Calu3 (cell line): ENCODE measurements at regions not wholly inside any gene's neighbourhood (a gene's known extent, or its start where the extent isn't known, plus 50 kb on each side); places are given as distances from the start of the nearest gene placed in this dataset.

ENCODE experiments used
- BruUV-seq: library from RNA; stranded (reverse); fragments of 400-500 nt; replicated peaks from 2 replicates; lab custom pipeline; 2021; lab: Mats Ljungman, UMichigan
- CTCF ChIA-PET: fragments of 300-600 bp; sonication (Branson Sonifier 250); formaldehyde crosslinking; loops from one replicate; lab custom pipeline; 2022; ENCODE audit warnings: antibody characterized with exemption; lab: Charles Lee
- DNase-seq: peaks from one replicate; pipeline ENCODE4 v3.0.0; 2022
- H3K27ac Mint-ChIP-seq: one replicate; pipeline ENCODE4 v1.8.0; 2022; ENCODE audit warnings: mixed read lengths; ENCODE audit not compliant: unreplicated experiment
- H3K27me3 Mint-ChIP-seq: one replicate; pipeline ENCODE4 v1.8.0; 2022; ENCODE audit warnings: mixed read lengths; ENCODE audit not compliant: unreplicated experiment
- H3K36me3 Mint-ChIP-seq: one replicate; pipeline ENCODE4 v1.8.0; 2022; ENCODE audit warnings: mild to moderate bottlenecking, moderate library complexity, mixed read lengths; ENCODE audit not compliant: insufficient read depth, unreplicated experiment
- H3K4me1 Mint-ChIP-seq: one replicate; pipeline ENCODE4 v1.8.0; 2022; ENCODE audit warnings: mild to moderate bottlenecking, low read depth, mixed read lengths; ENCODE audit not compliant: unreplicated experiment
- H3K4me3 Mint-ChIP-seq: one replicate; pipeline ENCODE4 v1.8.0; 2022; ENCODE audit warnings: mild to moderate bottlenecking, low read depth, moderate library complexity, mixed read lengths; ENCODE audit not compliant: unreplicated experiment
- H3K9me3 Mint-ChIP-seq: one replicate; pipeline ENCODE4 v1.8.0; 2022; ENCODE audit warnings: low read depth, mixed read lengths; ENCODE audit not compliant: unreplicated experiment
- intact Hi-C: fragments of 100-400 bp; cut with micrococcal nuclease; formaldehyde crosslinking; loops from one replicate; pipeline ENCODE4 v1.10.0; 2022; ENCODE audit not compliant: unreplicated experiment
- TF ChIP-seq, protein P1 (sequence below): fragments of 200-600 bp; IDR thresholded peaks from one replicate; pipeline ENCODE4 v1.8.0; 2022; ENCODE audit warnings: antibody characterized with exemption; ENCODE audit not compliant: unreplicated experiment

GRCh38 chr4:131026771-131027170 is 1930.8 kb downstream of the C4orf33 start:
- Mint-ChIP-seq H3K4me3 (no peak overlapping the region), H3K27me3 (no peaks in the 10 kb centered on the region), H3K4me1 (no peaks in the 10 kb centered on the region), H3K27ac (no peak overlapping the region), H3K36me3 (no peaks in the 10 kb centered on the region), H3K9me3 (no peaks in the 10 kb centered on the region)
- no peak for DNase-seq
- CTCF ChIA-PET, result no interaction called here
- intact Hi-C loops, result no loop called here
- TF ChIP-seq, protein P1, sequence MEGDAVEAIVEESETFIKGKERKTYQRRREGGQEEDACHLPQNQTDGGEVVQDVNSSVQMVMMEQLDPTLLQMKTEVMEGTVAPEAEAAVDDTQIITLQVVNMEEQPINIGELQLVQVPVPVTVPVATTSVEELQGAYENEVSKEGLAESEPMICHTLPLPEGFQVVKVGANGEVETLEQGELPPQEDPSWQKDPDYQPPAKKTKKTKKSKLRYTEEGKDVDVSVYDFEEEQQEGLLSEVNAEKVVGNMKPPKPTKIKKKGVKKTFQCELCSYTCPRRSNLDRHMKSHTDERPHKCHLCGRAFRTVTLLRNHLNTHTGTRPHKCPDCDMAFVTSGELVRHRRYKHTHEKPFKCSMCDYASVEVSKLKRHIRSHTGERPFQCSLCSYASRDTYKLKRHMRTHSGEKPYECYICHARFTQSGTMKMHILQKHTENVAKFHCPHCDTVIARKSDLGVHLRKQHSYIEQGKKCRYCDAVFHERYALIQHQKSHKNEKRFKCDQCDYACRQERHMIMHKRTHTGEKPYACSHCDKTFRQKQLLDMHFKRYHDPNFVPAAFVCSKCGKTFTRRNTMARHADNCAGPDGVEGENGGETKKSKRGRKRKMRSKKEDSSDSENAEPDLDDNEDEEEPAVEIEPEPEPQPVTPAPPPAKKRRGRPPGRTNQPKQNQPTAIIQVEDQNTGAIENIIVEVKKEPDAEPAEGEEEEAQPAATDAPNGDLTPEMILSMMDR, result no peak
- no TSS peak for BruUV-seq

- TF ChIP-seq, protein P1, result no peak
- no peaks in the 10 kb centered on the region for H3K9me3 Mint-ChIP-seq
- no peaks in the 10 kb centered on the region for H3K4me1 Mint-ChIP-seq
- DNase-seq, result no peak
- H3K4me3 Mint-ChIP-seq, result no peak overlapping the region
- intact Hi-C loops, result loop anchor here (10.0 kb wide), 1 partner anchor 480 kb away; no protein-coding TSS in a partner anchor
- H3K27me3 Mint-ChIP-seq, result no peaks in the 10 kb centered on the region
- CTCF ChIA-PET, result no interaction called here
- BruUV-seq, result no TSS peak
- H3K27ac Mint-ChIP-seq, result no peak overlapping the region
- H3K36me3 Mint-ChIP-seq, result no peaks in the 10 kb centered on the region
Observed at GRCh38 chr4:131044368-131044767, 1948.4 kb downstream of the C4orf33 start.

DNA sequence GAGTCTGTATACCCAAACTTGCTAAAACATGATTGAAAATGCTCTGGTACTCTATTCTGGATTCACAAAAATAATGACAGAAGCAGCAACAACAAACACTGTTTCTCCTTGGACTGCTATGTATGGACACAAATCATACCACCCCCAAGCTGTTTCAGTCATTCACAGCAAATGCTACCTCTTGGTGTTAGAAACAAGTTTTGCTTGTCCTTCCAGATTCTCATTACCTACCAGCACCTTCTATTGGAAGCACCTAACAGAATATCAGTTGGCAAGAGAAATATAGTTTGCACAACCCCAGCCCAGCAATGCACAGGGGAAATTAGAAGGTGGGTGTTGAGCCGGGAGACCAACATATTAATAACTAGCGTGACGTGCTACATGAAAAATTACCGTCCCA is 1950.9 kb downstream of the C4orf33 start:
- Mint-ChIP-seq H3K27ac (no peak overlapping the region), H3K4me1 (no peaks in the 10 kb centered on the region), H3K4me3 (no peak overlapping the region), H3K27me3 (no peaks in the 10 kb centered on the region), H3K9me3 (no peaks in the 10 kb centered on the region), H3K36me3 (no peaks in the 10 kb centered on the region)
- BruUV-seq, result no TSS peak
- TF ChIP-seq, protein P1, result no peak
- DNase-seq, result no peak
- CTCF ChIA-PET, result no interaction called here
- intact Hi-C loops, result loop anchor here (10.0 kb wide), 1 partner anchor 482 kb away; no protein-coding TSS in a partner anchor

- H3K27me3 Mint-ChIP-seq, result no peaks in the 10 kb centered on the region
- H3K36me3 Mint-ChIP-seq, result no peaks in the 10 kb centered on the region
- no peak overlapping the region for H3K4me3 Mint-ChIP-seq
Observed at GRCh38 chr4:131052646-131053045, 1956.7 kb downstream of the C4orf33 start.

More at GRCh38 chr4:131052646-131053045, 1956.7 kb downstream of the C4orf33 start:
- no peak for DNase-seq
- TF ChIP-seq, protein P1, result no peak
- intact Hi-C loops, result no loop called here
- no peaks in the 10 kb centered on the region for H3K4me1 Mint-ChIP-seq
- H3K9me3 Mint-ChIP-seq, result no peaks in the 10 kb centered on the region
- no peak overlapping the region for H3K27ac Mint-ChIP-seq
- CTCF ChIA-PET, result no interaction called here
- BruUV-seq, result no TSS peak
